ENCODE measurements at regions not wholly inside any gene's neighbourhood (a gene's known extent, or its start where the extent isn't known, plus 50 kb on each side); places are given as distances from the start of the nearest gene placed in this dataset.
"Not testable (repeated sequence)": the region's sequence is repeated elsewhere in the genome, so short reads cannot be mapped to it uniquely, and the experiment has no call there.

DNA sequence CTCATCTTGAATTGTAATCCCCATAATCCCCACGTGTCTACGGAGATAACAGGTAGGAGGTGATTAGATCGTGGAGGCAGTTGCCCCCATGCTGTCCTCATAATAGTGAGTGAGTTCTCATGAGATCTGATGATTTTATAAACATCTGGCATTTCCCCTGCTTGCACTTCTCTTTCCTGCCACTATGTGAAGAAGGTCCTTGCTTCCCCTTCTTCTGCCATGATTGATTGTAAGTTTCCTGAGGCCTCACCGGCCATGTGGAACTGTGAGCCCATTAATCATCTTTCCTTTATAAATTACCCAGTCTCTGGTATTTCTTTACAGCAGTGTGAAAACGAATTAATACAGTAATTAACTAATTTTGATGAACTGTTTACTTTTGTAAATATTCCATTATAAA is 582.5 kb downstream of the TSN start:
- TF ChIP-seq, protein P1, sequence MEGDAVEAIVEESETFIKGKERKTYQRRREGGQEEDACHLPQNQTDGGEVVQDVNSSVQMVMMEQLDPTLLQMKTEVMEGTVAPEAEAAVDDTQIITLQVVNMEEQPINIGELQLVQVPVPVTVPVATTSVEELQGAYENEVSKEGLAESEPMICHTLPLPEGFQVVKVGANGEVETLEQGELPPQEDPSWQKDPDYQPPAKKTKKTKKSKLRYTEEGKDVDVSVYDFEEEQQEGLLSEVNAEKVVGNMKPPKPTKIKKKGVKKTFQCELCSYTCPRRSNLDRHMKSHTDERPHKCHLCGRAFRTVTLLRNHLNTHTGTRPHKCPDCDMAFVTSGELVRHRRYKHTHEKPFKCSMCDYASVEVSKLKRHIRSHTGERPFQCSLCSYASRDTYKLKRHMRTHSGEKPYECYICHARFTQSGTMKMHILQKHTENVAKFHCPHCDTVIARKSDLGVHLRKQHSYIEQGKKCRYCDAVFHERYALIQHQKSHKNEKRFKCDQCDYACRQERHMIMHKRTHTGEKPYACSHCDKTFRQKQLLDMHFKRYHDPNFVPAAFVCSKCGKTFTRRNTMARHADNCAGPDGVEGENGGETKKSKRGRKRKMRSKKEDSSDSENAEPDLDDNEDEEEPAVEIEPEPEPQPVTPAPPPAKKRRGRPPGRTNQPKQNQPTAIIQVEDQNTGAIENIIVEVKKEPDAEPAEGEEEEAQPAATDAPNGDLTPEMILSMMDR (IDR thresholded peaks at IDR 0.05; ENCODE audit: low read depth, low read length): no peak
- H3K27me3 ChIP-seq: no peaks in the 10 kb centered on the region
- no peaks in the 10 kb centered on the region for H3K4me1 ChIP-seq (ENCODE audit: low read depth)
- H3K4me3 ChIP-seq: no peak overlapping the region
- H3K27ac ChIP-seq: no peak overlapping the region
- no peaks in the 10 kb centered on the region for H3K9me3 ChIP-seq (ENCODE audit: low read depth)
- H3K36me3 ChIP-seq: no peaks in the 10 kb centered on the region
- no peak for DNase-seq (ENCODE audit: low read depth in 1 of 2, low spot score in 1 of 2)

DNA sequence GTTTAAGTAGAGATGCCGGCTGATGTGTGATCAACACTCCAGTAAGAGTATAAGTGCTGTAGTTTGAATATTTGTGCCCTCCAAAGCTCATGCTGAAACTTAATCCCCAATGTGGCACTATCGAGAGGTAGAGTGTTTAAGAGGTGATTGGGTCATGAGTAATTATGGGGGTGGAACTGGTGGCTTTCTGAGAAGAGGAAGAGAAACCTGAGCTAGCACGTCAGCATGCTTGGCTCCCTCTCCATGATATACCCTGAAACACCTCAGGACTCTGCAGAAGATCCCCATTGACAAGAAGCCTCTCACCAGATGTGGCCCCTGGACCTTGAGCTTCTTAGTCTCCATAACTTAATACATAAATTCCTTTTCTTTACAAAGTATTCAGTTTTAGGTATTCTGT is 584.8 kb downstream of the TSN start:
- H3K27ac ChIP-seq: no peak overlapping the region
- H3K4me3 ChIP-seq: no peak overlapping the region
- TF ChIP-seq, protein P1 (IDR thresholded peaks at IDR 0.05; ENCODE audit: low read depth, low read length): no peak
- no peaks in the 10 kb centered on the region for H3K4me1 ChIP-seq (ENCODE audit: low read depth)
- H3K27me3 ChIP-seq: no peaks in the 10 kb centered on the region
- DNase-seq (ENCODE audit: low read depth in 1 of 2, low spot score in 1 of 2): no peak
- H3K9me3 ChIP-seq (ENCODE audit: low read depth): no peaks in the 10 kb centered on the region
- H3K36me3 ChIP-seq: no peaks in the 10 kb centered on the region

DNA sequence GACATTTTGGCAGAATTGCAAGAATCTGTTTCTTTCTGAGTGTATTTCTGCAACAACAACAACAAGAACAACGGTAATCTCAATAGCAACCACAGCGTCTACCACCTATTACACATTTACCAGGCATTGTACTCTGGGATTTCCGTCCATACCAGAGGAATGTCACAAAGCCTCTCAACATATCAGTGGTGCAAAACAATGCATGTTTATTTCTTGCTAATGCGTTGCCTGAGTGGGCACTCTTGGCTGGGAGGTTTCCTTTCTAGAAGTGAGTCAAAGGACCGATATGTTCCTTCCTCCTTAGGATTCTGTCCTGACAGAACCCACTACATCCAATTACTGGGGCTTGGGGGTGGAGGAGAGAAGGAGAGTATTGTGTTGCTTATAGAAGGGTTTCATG is 585.6 kb downstream of the TSN start:
- Histone ChIP-seq H3K27ac (no peak overlapping the region), H3K36me3 (no peaks in the 10 kb centered on the region), H3K27me3 (no peaks in the 10 kb centered on the region), H3K9me3 (ENCODE audit: low read depth) (no peaks in the 10 kb centered on the region), H3K4me3 (no peak overlapping the region), H3K4me1 (ENCODE audit: low read depth) (no peaks in the 10 kb centered on the region)
- TF ChIP-seq, protein P1 (IDR thresholded peaks at IDR 0.05; ENCODE audit: low read depth, low read length): no peak
- peak in 1 of 2 donors; percentile 47 for DNase-seq (ENCODE audit: low read depth in 1 of 2, low spot score in 1 of 2)

DNA sequence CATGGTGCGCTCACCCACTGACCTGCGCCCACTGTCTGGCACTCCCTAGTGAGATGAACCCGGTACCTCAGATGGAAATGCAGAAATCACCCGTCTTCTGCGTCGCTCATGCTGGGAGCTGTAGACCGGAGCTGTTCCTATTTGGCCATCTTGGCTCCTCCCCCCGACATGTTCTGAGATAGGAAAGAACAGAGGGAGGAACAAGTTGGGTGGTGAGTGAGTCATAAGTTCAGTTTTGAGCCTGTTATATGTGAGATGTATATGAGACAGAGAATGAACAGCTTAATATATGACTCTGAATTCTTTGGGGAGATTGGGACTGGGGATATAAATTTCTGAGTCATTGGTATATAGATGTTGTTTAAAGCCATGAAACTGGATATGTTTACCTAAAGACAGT is 596.7 kb downstream of the TSN start:
- not testable (repeated sequence) for H3K4me3 ChIP-seq; H3K27me3 ChIP-seq; H3K27ac ChIP-seq; H3K36me3 ChIP-seq; H3K4me1 ChIP-seq (ENCODE audit: low read depth); H3K9me3 ChIP-seq (ENCODE audit: low read depth); DNase-seq (ENCODE audit: low read depth in 1 of 2, low spot score in 1 of 2)

DNA sequence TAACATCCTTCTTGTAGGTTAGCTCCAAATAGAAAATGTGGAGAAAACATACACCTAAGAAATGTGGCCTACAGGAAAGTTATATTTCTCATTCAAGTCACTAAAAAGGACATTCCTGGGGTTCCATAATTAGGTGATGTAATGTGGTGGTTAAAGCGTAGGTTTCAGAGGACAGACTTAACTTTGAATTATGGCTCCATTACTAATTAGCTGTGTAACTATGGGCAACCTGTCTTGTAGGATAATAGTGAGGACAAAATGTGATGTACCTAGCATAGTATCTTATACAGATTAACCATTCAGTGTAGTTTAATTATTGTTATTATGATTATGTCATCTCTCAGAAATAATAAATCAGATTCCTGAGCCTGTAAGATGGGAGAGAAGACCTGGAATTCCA is 602.5 kb downstream of the TSN start:
- no peak for DNase-seq (ENCODE audit: low read depth in 1 of 2, low spot score in 1 of 2)
- Histone ChIP-seq H3K4me1 (ENCODE audit: low read depth) (no peaks in the 10 kb centered on the region), H3K27ac (no peak overlapping the region), H3K36me3 (no peaks in the 10 kb centered on the region), H3K9me3 (ENCODE audit: low read depth) (no peaks in the 10 kb centered on the region), H3K27me3 (no peaks in the 10 kb centered on the region), H3K4me3 (no peak overlapping the region)
- TF ChIP-seq, protein P1 (IDR thresholded peaks at IDR 0.05; ENCODE audit: low read depth, low read length): no peak

DNA sequence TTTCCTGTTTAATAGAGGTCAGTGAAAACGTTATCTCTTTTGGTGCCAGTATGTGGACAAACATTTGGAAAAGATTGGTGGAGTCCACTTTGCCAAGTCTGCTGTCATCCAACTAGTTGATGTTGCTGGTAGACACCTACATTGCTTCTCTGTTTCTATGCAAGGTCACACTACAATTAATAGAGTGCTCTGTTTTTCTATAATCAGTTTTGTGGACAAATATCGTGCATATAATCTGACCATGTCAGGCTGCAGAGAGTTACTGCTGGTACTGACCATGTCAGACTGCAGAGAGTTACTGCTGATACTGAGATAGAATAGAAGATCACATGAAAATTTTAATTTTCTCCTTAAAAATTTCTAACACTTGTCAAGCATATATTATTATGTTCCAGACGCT is 603.3 kb downstream of the TSN start:
- TF ChIP-seq, protein P1 (IDR thresholded peaks at IDR 0.05; ENCODE audit: low read depth, low read length): no peak
- no peak for DNase-seq (ENCODE audit: low read depth in 1 of 2, low spot score in 1 of 2)
- Histone ChIP-seq H3K9me3 (ENCODE audit: low read depth) (no peaks in the 10 kb centered on the region), H3K4me3 (no peak overlapping the region), H3K27me3 (no peaks in the 10 kb centered on the region), H3K27ac (no peak overlapping the region), H3K36me3 (no peaks in the 10 kb centered on the region), H3K4me1 (ENCODE audit: low read depth) (no peaks in the 10 kb centered on the region)
